GM19372 (cell line): ENCODE measurements at regions not wholly inside any gene's neighbourhood (a gene's known extent, or its start where the extent isn't known, plus 50 kb on each side); places are given as distances from the start of the nearest gene placed in this dataset.
"Not testable (repeated sequence)": the region's sequence is repeated elsewhere in the genome, so short reads cannot be mapped to it uniquely, and the experiment has no call there.

Experiments used
- ATAC-seq: cut with Tn5 transposase; IDR thresholded peaks from one replicate; pipeline ENCODE4 v1.9.1; 2021; ENCODE audit warnings: mild to moderate bottlenecking, low read depth, moderate library complexity; ENCODE audit not compliant: unreplicated experiment

DNA sequence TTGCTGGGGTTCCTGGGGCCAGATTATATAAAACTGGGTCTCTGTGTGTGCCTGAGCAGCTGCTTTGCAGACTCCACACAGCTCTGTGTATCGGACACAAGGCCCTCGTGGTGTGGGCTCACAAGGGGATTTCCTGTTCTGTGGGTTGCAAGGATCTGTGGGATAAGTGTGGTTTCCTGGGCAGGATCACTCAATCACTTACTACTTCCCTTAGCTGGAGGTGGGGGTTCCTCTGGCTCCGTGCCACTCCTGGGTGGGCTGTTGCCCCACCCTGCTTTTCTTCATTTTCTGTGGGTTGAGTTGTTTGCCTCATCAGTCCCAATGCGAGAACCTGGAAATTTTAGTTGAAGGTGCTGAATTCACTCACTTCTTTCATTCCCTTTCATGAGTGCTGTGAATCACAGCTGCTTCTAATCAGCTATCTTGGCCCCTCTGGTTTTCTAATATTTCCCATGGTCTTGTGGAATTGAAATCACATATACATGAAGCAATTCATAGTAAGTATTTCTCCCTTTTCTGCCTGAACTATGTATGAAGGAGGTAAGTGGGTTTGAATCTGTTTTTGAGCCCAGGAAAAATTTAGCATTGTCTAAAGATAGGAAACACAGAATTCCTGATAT is 196.3 kb downstream of the DCDC2C start:
- no peak for ATAC-seq

DNA sequence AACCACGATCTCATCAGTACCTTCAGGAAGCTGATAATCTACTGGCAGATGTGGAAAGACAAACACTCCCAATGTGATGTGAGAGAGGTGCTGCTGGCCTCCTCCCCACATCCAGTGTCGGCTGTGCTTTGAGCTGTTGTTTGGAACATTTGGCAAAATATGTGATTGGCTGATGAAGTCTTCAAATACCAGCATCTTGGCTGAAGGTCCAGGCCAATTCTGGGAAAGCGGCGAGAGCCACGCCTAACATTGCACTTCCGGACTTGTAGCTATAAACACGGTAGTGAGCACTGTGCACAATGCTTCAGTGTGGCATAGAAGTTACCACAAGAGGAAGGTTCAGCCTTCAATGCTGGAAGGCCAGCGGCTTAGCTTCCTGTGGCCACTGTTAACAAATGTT is 198.8 kb downstream of the DCDC2C start:
- ATAC-seq: no peak

DNA sequence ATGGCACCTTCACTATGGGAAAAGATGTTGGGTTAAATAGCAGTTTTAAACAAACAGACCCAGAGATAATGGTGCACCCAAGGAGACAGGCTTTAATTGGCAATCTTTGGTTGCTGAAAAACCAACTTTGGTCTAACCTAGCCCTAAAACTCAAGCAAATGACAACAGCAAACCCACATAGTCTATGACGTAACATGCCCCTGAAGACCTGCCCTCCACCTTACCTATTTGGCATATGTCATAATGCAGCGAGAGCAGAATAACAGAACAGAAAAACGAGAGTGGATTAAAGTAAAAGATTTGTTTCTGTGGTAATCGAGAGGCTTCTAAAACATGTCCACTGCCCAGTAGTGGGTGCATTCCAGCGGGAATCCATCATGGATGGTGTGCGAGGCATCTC is 200.7 kb downstream of the DCDC2C start:
- no peak for ATAC-seq

- not testable (repeated sequence) for ATAC-seq
These were observed 205.1 kb downstream of the DCDC2C start for GRCh38 chr2:3908498-3908897.

DNA sequence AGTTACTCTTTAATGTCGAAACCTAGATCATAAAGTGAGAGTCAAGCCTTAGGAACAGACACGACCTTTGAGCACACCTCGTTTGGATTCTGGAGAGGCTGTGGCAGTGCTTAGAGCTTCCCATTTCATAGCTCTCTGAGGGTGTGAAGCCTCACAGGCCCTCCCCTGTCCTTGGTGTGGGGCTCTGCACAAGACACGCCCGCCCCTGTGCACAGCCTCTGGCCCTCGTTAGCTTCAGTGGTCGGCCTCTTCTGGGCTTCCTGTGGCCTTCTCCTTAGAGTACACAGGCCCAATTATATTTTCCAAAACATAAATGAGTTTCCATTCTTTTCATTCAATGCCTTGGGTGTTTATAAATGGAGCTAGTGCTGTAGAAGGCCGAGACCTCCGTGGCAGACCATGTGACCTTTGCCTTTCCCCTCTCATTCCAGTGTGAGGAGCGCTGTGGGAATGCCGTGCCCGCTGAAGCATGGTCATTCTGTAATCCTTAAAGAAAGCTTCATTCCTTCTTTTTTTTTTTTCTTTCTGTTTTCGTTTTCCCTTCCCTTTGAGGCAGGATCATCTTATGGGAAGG is 208.6 kb downstream of the DCDC2C start:
- no peak for ATAC-seq

DNA sequence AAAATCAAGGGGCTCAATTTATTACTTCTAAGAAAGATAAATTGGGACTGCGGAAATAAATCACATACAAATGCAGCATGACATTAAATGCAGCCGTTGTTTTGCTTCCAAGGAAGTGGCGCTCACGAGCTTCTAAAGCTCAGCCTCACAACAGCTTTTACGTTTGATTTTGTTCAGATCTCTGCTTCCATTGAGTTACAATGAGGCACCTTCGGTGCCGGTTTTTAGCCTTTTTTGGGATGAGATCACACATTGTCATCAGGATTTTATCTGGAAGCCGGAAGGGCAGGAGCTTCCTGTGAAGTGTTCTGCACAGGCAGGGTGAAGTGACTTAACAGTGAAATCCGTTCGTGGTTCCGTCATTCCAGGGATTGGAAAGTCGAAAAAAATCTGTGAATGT is 209.8 kb downstream of the DCDC2C start:
- ATAC-seq: no peak

DNA sequence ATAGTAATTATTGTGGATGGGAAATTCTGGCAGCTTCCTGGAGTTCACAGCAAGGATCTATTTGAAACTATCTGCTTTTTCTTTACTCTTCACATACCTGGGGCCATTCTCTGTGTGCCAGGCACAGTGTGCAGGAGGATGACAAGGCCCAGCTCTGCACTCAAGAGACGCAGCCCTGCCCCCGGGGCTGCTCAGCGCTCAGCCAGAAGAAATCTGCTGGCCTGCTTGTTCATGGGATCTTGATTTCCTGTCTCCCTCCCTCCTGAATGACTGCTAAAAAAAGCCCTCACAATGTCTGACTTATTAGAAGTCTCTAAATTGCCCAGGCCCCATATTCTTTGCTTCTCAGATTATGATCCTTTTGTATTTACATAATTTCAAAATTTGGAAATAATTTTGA is 210.9 kb downstream of the DCDC2C start:
- no peak for ATAC-seq

GRCh38 chr2:3927031-3927430 is 223.7 kb downstream of the DCDC2C start:
- ATAC-seq: no peak

DNA sequence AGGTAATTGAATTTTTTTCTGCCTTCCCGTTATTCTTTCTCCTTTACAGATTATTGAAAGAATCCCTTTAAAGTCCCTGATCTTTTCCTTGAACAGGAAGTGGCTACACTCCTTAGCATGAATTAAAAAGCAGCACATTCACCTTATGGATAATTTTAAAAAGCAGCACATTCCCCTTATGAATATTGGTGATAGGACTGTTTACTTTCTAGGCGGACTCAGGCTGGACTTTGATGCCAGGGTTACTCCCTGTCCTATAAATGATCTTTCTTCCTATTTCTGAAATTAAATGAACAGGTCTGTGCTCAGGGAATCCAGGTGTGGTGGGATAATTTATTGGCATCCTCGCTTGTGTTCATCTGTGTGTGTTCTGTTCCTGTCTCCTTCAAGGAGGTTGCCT is 226.0 kb downstream of the DCDC2C start:
- no peak for ATAC-seq

DNA sequence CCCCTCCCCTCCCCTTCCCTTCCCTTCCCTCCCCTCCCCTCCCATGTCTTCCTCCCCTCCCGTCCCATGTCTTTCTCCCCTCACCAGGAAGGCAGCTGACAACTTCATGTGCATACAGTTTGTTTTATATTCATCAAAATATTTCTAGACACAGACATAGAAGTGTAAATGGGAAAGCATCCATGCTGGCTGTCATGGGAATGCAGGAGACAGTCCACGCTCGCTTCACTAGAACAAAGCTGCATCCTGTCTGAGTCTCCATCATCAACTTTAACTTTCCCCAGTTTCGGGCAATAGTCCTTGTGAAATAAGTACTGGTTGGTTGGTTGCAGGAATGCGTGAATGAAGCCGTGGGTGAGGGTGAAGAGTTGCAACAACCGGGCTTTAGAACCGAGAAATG is 226.9 kb downstream of the DCDC2C start:
- no peak for ATAC-seq

GRCh38 chr2:3940661-3941060 is 237.3 kb downstream of the DCDC2C start:
- ATAC-seq: no peak

DNA sequence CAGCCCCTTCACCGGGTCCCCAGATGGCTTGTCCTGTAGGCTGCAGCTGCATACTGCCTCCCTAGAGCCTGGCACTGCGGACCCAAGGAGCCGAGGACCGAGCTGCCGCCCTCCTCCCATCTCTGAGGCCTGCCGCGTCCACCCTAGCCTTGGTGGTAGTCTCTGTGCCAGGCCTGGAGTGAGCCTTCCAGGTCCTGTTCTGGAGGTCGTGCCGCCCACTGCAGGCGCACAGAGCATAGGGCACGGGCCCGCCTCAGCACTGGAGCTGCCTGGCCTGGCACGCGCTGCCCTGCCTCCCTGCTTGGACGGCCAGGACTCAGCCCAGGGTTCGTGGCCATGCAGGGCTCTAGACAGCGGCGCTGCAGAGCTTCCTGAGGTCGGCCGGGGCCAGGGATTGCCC is 239.5 kb downstream of the DCDC2C start:
- no peak for ATAC-seq

- no peak for ATAC-seq
These were observed 240.7 kb downstream of the DCDC2C start for GRCh38 chr2:3944071-3944470.

GRCh38 chr2:3944841-3945240 is 241.5 kb downstream of the DCDC2C start:
- ATAC-seq: no peak

DNA sequence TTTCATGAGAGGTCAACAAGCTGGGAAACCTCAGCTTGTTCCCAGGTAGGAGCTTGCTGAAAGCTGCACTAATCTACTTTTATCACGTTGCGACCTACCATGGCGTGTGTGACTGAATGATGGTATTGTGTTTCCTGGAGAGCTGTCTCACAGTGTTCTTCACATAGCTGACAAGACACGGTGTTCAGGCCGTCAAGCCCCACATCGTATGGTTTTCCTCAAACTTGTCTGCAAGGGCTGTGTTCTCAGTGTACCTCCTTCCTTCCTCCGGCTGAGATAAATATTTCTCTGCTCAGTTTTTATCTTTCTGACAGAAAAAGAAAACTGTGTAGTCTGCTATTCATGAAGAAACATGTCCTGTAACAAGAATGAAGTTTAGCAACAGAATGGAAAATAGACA is 244.8 kb downstream of the DCDC2C start:
- no peak for ATAC-seq

GRCh38 chr2:3951131-3951954 is 248.0 kb downstream of the DCDC2C start:
- no peak for ATAC-seq

DNA sequence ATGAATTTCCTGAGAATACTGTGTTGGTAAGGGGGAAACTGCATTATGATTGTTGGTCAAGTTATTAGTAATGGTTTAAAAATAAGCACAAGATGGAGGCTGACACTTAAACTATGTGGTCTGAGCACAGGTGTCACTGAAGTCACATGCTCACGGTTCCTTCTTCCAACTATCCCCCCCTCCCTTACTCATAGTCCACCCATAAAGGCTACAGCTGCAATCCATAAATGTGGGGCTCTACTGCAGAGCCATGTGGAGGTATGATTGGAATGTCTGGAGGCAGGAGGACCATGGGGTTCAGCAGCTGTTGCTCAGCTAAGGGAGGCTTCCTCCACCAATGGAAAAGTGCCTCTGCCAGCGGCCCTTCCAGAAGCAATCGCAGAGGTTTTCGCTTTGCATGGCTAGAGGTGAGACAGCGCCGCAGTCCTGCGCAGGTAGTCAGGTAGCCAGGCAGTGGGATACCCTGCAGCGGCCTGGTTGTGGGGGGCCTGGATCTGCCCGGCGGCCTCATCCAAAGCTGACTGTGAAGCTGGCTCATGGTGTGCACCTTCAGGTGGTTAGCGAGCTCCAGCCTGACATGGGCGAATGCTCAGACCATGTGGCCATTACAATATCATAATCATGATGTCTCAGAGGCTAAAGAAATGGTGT is 249.6 kb downstream of the DCDC2C start:
- ATAC-seq: no peak

GRCh38 chr2:3954261-3954660 is 250.9 kb downstream of the DCDC2C start:
- ATAC-seq: no peak

GRCh38 chr2:3956406-3956805 is 253.0 kb downstream of the DCDC2C start:
- ATAC-seq: no peak

DNA sequence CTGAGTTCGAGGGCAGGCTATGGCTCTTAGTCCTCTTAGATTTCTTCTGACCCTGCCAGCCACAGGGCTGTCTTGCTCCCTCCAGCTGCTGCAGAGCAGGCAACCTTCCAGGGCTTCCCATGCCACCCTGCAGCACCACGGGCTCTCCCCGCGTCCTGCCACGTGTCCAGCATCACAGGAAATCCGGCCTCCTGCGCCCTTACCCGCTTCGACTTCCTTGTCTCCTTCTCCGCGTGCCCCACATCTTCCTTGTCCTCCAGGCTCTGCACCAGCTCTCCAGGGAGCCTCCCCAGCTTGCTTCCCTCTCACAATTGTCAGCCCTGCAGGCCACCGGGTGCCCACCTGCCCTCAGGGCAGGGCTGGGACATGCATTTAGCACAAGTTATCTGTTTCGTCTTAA is 253.5 kb downstream of the DCDC2C start:
- ATAC-seq: no peak

- no peak for ATAC-seq
These were observed 255.1 kb downstream of the DCDC2C start for GRCh38 chr2:3958465-3958864.
